CD4-positive, CD25-positive, alpha-beta regulatory T cell (primary cell): ENCODE measurements at regions not wholly inside any gene's neighbourhood (a gene's known extent, or its start where the extent isn't known, plus 50 kb on each side); places are given as distances from the start of the nearest gene placed in this dataset.

Source experiments
- ATAC-seq, 2 donors: fragments of 150-1000 bp; cut with Tn5 transposase; one replicate each; pipeline ENCODE4 v1.10.0; 2021; ENCODE audit warnings: low read depth in 2 of 2, moderate number of reproducible peaks in 2 of 2, moderate library complexity in 1 of 2
- DNase-seq, 3 donors: peaks; one replicate each; pipeline versions ENCODE4 v3.0.0 to v3.0.0-alpha.2; 2012 to 2022; ENCODE audit warnings: mixed read lengths in 1 of 3
- H3K27ac ChIP-seq: one replicate; pipeline ENCODE4 v1.7.0; 2013; ENCODE audit warnings: mild to moderate bottlenecking, low read length; ENCODE audit not compliant: insufficient read depth, poor library complexity, severe bottlenecking
- H3K27me3 ChIP-seq: one replicate; pipeline ENCODE4 v1.7.0; 2013; ENCODE audit warnings: low read length; ENCODE audit not compliant: control insufficient read depth, insufficient read depth
- H3K36me3 ChIP-seq: one replicate; pipeline ENCODE4 v1.7.0; 2013; ENCODE audit warnings: mild to moderate bottlenecking, low read length, moderate library complexity; ENCODE audit not compliant: control insufficient read depth, insufficient read depth
- H3K4me1 ChIP-seq: 2 replicates; pipeline ENCODE4 v1.7.0; 2013; ENCODE audit warnings: mild to moderate bottlenecking, low read length; ENCODE audit not compliant: insufficient read depth, control insufficient read depth, poor library complexity, severe bottlenecking
- H3K4me3 ChIP-seq: one replicate; pipeline ENCODE4 v1.7.0; 2013; ENCODE audit warnings: low read depth, mild to moderate bottlenecking, low read length, moderate library complexity
- H3K9me3 ChIP-seq, 2 experiments: 1 replicate in 1 of 2; 2 replicates in 1 of 2; pipeline ENCODE4 v1.7.0; 2013; ENCODE audit warnings: low read length in 2 of 2, mild to moderate bottlenecking in 1 of 2, moderate library complexity in 1 of 2; ENCODE audit not compliant: control insufficient read depth in 2 of 2
- H3K27ac Mint-ChIP-seq, 3 donors: one replicate each; pipeline ENCODE4 v1.8.0; 2020 to 2022; ENCODE audit warnings: mild to moderate bottlenecking in 3 of 3, mixed read lengths in 3 of 3, moderate library complexity in 2 of 3
- H3K27me3 Mint-ChIP-seq: one replicate; pipeline ENCODE4 v1.8.0; 2022; ENCODE audit warnings: mild to moderate bottlenecking, mixed read lengths
- H3K36me3 Mint-ChIP-seq: one replicate; pipeline ENCODE4 v1.8.0; 2020; ENCODE audit warnings: mixed read lengths
- H3K4me1 Mint-ChIP-seq, 4 donors: one replicate each; pipeline ENCODE4 v1.8.0; 2020 to 2022; ENCODE audit warnings: mixed read lengths in 4 of 4, mild to moderate bottlenecking in 1 of 4
- H3K4me3 Mint-ChIP-seq, 4 donors: one replicate each; pipeline ENCODE4 v1.8.0; 2020 to 2022; ENCODE audit warnings: mild to moderate bottlenecking in 4 of 4, mixed read lengths in 4 of 4, moderate library complexity in 3 of 4
- H3K9me3 Mint-ChIP-seq, 7 donors: one replicate each; pipeline ENCODE4 v1.8.0; 2020 to 2022; ENCODE audit warnings: mixed read lengths in 7 of 7, mild to moderate bottlenecking in 3 of 7, moderate library complexity in 2 of 7

DNA sequence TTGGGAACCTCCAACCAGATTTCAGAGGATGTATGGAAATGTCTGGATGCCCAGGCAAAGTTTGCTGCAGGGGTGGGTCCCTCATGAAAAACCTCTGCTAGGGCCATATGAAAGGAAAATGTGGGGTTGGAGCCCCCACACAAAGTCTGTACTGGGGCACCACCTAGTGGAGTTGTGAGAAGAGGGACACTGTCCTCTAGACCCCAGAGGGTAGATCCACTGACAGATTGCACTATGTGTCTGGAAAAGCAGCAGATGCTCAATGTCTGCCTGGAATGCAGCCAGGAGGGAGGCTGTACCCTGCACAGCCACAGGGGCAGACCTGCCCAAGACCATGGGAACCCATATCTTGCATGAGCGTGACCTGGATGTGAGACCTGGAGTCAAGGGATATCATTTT is 573.7 kb upstream of the NXPH2 start:
- H3K9me3 Mint-ChIP-seq, result peaks cover 6 to 35% (median 13%) of the 10 kb centered on the region in 7 donors

DNA sequence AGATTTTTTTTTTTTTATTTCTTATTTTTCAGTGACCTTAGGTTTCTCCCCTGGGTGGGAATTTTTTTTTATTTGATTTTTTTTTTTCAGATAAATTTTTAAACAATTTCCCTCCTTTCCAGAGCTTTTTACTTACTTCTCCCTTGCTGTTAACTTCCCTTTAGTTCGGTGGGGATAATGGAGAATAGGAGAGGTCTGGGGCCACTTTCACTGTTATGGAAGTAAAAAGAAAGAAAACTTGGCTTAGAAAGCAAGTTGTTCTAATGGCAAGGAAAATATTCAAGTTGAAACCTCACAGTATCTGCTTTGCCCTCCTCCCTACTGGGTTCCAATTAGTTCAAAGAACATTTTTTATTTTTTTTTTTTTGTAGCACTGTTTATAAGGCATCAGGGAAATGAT is 537.1 kb upstream of the NXPH2 start:
- Histone ChIP-seq H3K36me3 (no peaks in the 10 kb centered on the region), H3K27ac (no peak overlapping the region), H3K9me3 (no peaks in the 10 kb centered on the region), H3K4me3 (no peak overlapping the region), H3K27me3 (no peaks in the 10 kb centered on the region), H3K4me1 (no peaks in the 10 kb centered on the region)
- H3K36me3 Mint-ChIP-seq, result no peaks in the 10 kb centered on the region
- peaks cover 0 to 9% (median 2%) of the 10 kb centered on the region in 7 donors for H3K9me3 Mint-ChIP-seq
- H3K27ac Mint-ChIP-seq, result no peak overlapping the region
- H3K4me3 Mint-ChIP-seq, result no peak overlapping the region
- ATAC-seq (no peak), DNase-seq (no peak)
- H3K27me3 Mint-ChIP-seq, result no peaks in the 10 kb centered on the region
- no peaks in the 10 kb centered on the region for H3K4me1 Mint-ChIP-seq

More for the DNA sequence above, 573.7 kb upstream of the NXPH2 start:
- no peak for DNase-seq
- Mint-ChIP-seq H3K4me1 (no peaks in the 10 kb centered on the region), H3K27ac (no peak overlapping the region), H3K27me3 (no peaks in the 10 kb centered on the region), H3K36me3 (no peaks in the 10 kb centered on the region), H3K4me3 (no peak overlapping the region)
- Histone ChIP-seq H3K4me1 (no peaks in the 10 kb centered on the region), H3K4me3 (no peak overlapping the region), H3K36me3 (no peaks in the 10 kb centered on the region), H3K9me3 (peaks cover 4 to 6% of the 10 kb centered on the region in 2 experiments), H3K27me3 (no peaks in the 10 kb centered on the region), H3K27ac (no peak overlapping the region)
- no peak for ATAC-seq

DNA sequence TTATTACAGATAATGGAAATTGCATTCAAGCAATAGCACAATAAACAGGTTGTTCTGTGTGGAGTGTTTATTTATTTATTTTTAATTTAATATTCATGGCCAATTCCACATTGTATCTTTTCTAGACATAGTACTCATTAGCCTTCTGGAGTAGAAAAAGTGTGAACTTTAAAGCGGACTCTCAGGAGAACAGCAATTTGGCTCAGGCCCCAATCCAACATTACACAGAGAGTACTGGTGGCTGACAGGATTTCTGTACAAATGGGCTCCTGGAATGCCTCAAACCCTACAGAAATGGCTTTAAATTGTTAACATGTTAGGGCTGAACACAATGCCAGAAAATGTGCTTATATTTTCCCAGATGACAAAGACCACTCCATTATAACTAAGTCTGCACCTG is 533.9 kb upstream of the NXPH2 start:
- Mint-ChIP-seq H3K9me3 (peaks cover 0 to 10% (median 1%) of the 10 kb centered on the region in 7 donors), H3K4me1 (no peaks in the 10 kb centered on the region), H3K27me3 (no peaks in the 10 kb centered on the region), H3K27ac (no peak overlapping the region), H3K36me3 (no peaks in the 10 kb centered on the region), H3K4me3 (no peak overlapping the region)
- Histone ChIP-seq H3K27me3 (no peaks in the 10 kb centered on the region), H3K36me3 (no peaks in the 10 kb centered on the region), H3K4me3 (no peak overlapping the region), H3K4me1 (no peaks in the 10 kb centered on the region), H3K27ac (no peak overlapping the region), H3K9me3 (no peaks in the 10 kb centered on the region)
- ATAC-seq (no peak), DNase-seq (no peak)

DNA sequence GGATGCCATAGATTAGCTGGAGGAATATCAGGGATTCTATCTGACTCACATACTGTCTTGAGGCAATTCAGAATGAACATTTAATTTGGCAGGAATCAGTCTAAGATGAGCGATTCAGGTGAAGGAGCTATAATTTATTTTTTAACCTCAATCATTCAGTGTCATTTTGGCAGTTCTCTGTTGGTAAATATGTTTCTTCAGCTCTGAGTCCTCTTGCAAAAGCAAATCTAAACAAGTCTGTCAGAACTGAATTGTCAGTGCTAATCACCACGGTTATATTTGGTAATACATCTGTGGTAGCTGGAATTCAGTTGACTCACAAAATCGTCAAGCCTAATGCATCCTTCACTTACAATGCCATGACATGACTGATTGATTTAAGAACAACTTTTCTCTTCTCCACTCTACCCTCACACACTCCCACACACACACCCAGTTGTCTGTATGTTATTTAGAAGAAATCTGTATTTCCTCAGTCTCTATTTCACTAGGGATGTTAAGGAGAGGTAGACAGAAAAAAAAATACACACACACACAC is 516.6 kb upstream of the NXPH2 start:
- H3K27me3 Mint-ChIP-seq, result no peaks in the 10 kb centered on the region
- Histone ChIP-seq H3K9me3 (peaks cover 0 to 5% of the 10 kb centered on the region in 2 experiments), H3K27ac (no peak overlapping the region), H3K27me3 (no peaks in the 10 kb centered on the region), H3K4me3 (no peak overlapping the region), H3K36me3 (no peaks in the 10 kb centered on the region), H3K4me1 (no peaks in the 10 kb centered on the region)
- peaks cover 1 to 28% (median 7%) of the 10 kb centered on the region in 7 donors for H3K9me3 Mint-ChIP-seq
- DNase-seq, result no peak
- no peak overlapping the region for H3K4me3 Mint-ChIP-seq
- no peaks in the 10 kb centered on the region for H3K36me3 Mint-ChIP-seq
- no peak overlapping the region for H3K27ac Mint-ChIP-seq
- no peak for ATAC-seq
- H3K4me1 Mint-ChIP-seq, result no peaks in the 10 kb centered on the region

DNA sequence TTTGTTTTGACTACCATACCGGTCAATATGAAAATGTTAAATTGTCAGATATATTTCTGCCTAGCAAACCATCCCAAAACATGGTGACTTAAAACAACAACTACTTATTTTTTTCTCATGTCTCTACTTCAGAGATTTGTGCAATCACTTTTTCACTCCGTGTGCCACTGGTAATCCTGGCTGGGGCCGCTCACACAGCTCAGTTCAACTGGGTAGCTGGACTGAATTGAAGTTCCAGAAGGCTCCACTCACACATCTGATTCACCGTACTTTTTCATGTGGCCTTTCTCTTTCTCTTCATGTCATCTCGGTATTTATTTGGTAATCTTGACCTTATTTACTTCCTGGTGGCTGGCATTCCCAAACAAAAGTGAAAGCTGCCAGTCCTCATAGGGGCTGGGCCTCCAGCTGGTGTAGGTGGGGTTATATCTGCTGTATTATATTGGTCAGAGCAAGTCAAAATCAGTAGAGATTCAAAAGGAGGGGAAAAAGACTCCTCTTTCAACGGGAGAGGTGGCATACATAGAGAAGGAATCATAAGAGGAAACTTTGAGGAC is 513.9 kb upstream of the NXPH2 start:
- H3K27me3 Mint-ChIP-seq, result no peaks in the 10 kb centered on the region
- no peaks in the 10 kb centered on the region for H3K36me3 Mint-ChIP-seq
- H3K4me1 Mint-ChIP-seq, result no peaks in the 10 kb centered on the region
- H3K4me1 ChIP-seq, result no peaks in the 10 kb centered on the region
- no peak overlapping the region for H3K27ac Mint-ChIP-seq
- H3K9me3 Mint-ChIP-seq, result peaks cover 0 to 22% (median 7%) of the 10 kb centered on the region in 7 donors
- no peak overlapping the region for H3K4me3 Mint-ChIP-seq
- ATAC-seq (no peak), DNase-seq (no peak)
- no peaks in the 10 kb centered on the region for H3K27me3 ChIP-seq
- no peak overlapping the region for H3K4me3 ChIP-seq
- peaks cover 0 to 2% of the 10 kb centered on the region in 2 experiments for H3K9me3 ChIP-seq
- H3K27ac ChIP-seq, result no peak overlapping the region
- no peaks in the 10 kb centered on the region for H3K36me3 ChIP-seq

DNA sequence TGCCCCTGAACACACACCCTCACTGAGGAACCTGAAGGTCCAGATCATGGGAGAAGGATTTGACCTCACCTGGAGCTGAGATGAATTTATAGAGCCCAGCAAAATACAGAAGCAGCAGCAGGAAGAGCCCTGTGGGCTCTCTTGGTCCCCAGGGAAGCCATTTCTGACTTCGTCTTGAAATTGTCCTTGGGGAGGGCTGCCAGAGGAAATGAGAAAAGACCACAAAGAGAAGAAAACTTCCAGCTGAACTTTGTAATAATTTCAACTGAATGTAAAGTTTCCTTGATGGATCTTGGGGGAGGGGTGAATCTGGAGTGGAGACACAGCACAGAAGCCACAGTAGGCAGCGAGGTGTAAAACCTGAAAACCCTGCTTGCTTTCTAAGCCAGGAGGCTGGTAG is 500.9 kb upstream of the NXPH2 start:
- Mint-ChIP-seq H3K36me3 (no peaks in the 10 kb centered on the region), H3K4me3 (no peak overlapping the region), H3K4me1 (no peaks in the 10 kb centered on the region), H3K27me3 (no peaks in the 10 kb centered on the region), H3K9me3 (peaks cover 3 to 26% (median 11%) of the 10 kb centered on the region in 7 donors), H3K27ac (no peak overlapping the region)
- ATAC-seq (no peak), DNase-seq (no peak)
- Histone ChIP-seq H3K4me3 (no peak overlapping the region), H3K4me1 (no peaks in the 10 kb centered on the region), H3K36me3 (no peaks in the 10 kb centered on the region), H3K27me3 (no peaks in the 10 kb centered on the region), H3K9me3 (peaks cover 0 to 15% of the 10 kb centered on the region in 2 experiments), H3K27ac (no peak overlapping the region)

DNA sequence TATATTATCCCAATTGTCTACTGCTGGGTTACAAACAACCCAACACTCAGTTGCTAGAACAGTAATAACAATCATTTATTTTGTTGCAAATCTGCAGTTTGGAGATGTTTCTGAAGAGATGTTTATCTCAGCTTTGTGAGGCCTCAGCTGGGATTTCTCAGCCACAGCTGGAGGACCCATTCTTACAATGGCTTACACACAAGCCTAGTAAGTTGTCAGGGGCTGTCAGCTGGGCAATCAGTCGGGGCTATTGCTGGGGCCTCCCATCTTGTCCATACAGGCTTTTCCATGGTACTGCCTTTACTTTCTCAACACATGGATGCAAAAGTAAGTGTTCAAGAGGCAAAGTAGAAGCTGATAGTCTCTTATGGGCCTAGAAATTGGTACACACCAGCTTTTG is 491.7 kb upstream of the NXPH2 start:
- Mint-ChIP-seq H3K4me1 (no peaks in the 10 kb centered on the region), H3K36me3 (no peaks in the 10 kb centered on the region), H3K9me3 (peaks cover 0 to 11% (median 7%) of the 10 kb centered on the region in 7 donors), H3K27ac (no peak overlapping the region), H3K4me3 (no peak overlapping the region), H3K27me3 (no peaks in the 10 kb centered on the region)
- no peaks in the 10 kb centered on the region for H3K36me3 ChIP-seq
- no peak for ATAC-seq
- no peak overlapping the region for H3K27ac ChIP-seq
- no peak for DNase-seq
- no peaks in the 10 kb centered on the region for H3K9me3 ChIP-seq
- H3K27me3 ChIP-seq, result no peaks in the 10 kb centered on the region
- no peaks in the 10 kb centered on the region for H3K4me1 ChIP-seq
- H3K4me3 ChIP-seq, result no peak overlapping the region

DNA sequence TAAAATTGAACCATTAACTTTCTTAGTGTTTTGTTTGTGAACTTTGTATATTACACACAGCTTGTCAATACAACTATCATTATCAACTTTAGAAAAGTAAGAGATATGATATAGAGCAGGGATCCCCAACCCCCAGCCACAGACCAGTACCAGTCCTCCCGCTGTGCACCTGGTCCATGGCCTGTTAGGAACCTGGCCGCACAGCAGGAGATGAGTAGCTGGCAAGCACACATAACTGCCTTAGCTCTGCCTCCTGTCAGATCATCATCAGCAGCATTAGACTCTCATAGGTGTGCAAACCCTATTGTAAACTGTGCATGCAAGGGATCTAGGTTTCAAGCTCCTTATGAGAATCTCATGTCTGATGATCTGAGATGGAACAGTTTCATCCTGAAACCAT is 491.0 kb upstream of the NXPH2 start:
- Mint-ChIP-seq H3K27me3 (no peaks in the 10 kb centered on the region), H3K4me3 (no peak overlapping the region), H3K36me3 (no peaks in the 10 kb centered on the region), H3K4me1 (no peaks in the 10 kb centered on the region), H3K27ac (no peak overlapping the region), H3K9me3 (peaks cover 2 to 14% (median 7%) of the 10 kb centered on the region in 7 donors)
- Histone ChIP-seq H3K27ac (no peak overlapping the region), H3K4me3 (no peak overlapping the region), H3K4me1 (no peaks in the 10 kb centered on the region), H3K9me3 (no peaks in the 10 kb centered on the region), H3K36me3 (no peaks in the 10 kb centered on the region), H3K27me3 (no peaks in the 10 kb centered on the region)
- no peak for DNase-seq
- ATAC-seq, result no peak
